Bronchial epithelial cell (primary cell): ENCODE measurements at regions not wholly inside any gene's neighbourhood (a gene's known extent, or its start where the extent isn't known, plus 50 kb on each side); places are given as distances from the start of the nearest gene placed in this dataset.
"Not testable (repeated sequence)": the region's sequence is repeated elsewhere in the genome, so short reads cannot be mapped to it uniquely, and the experiment has no call there.

Experiments
- DNase-seq: peaks from one replicate; pipeline ENCODE4 v3.0.0-alpha.2; 2010; ENCODE audit warnings: low read depth
- FAIRE-seq: peaks from 2 replicates; lab custom pipeline; 2011; peaks lifted over from hg19 to GRCh38; lab: Jason Lieb, UNC
- H3K27me3 ChIP-seq: 2 replicates; pipeline ENCODE4 v1.5.1; 2011; ENCODE audit warnings: low read length; ENCODE audit not compliant: control insufficient read depth, insufficient read depth
- H3K36me3 ChIP-seq: 2 replicates; pipeline ENCODE4 v1.5.1; 2011; ENCODE audit warnings: low read length; ENCODE audit not compliant: control insufficient read depth, insufficient read depth
- H3K4me3 ChIP-seq: 2 replicates; pipeline ENCODE4 v1.5.1; 2011; ENCODE audit warnings: mild to moderate bottlenecking, low read depth, low read length, control low read depth
- TF ChIP-seq, protein P1 (sequence below): IDR thresholded peaks from 2 replicates; pipeline ENCODE4 v1.5.1; 2011; ENCODE audit warnings: mild to moderate bottlenecking, moderate library complexity, low read length, control low read depth, inconsistent platforms; ENCODE audit not compliant: insufficient read depth, severe bottlenecking

GRCh38 chr13:60273971-60274527 is 110.3 kb upstream of the DIAPH3 start:
- no peak overlapping the region for H3K4me3 ChIP-seq
- H3K36me3 ChIP-seq = no peaks in the 10 kb centered on the region
- FAIRE-seq = no peak
- peak; percentile 28 for DNase-seq
- TF ChIP-seq, protein P1, sequence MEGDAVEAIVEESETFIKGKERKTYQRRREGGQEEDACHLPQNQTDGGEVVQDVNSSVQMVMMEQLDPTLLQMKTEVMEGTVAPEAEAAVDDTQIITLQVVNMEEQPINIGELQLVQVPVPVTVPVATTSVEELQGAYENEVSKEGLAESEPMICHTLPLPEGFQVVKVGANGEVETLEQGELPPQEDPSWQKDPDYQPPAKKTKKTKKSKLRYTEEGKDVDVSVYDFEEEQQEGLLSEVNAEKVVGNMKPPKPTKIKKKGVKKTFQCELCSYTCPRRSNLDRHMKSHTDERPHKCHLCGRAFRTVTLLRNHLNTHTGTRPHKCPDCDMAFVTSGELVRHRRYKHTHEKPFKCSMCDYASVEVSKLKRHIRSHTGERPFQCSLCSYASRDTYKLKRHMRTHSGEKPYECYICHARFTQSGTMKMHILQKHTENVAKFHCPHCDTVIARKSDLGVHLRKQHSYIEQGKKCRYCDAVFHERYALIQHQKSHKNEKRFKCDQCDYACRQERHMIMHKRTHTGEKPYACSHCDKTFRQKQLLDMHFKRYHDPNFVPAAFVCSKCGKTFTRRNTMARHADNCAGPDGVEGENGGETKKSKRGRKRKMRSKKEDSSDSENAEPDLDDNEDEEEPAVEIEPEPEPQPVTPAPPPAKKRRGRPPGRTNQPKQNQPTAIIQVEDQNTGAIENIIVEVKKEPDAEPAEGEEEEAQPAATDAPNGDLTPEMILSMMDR = no peak
- H3K27me3 ChIP-seq = no peaks in the 10 kb centered on the region

DNA sequence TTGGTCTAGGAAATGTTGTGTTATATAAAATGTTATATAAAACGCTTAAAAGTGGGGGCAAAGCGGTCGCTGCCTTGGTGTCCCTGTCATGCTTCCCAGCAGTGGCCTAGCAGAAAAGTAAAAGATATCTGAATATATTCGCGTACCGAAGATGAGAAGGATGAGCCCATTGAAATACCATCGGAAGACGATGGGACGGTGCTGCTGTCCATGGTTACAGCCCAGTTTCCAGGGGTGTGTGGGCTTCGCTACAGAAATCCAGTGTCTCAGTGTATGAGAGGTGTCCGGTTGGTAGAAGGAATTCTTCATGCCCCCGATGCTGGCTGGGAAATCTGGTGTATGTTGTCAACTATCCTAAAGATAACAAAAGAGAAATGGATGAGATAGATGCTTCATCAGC is 110.9 kb upstream of the DIAPH3 start:
- FAIRE-seq (no peak), DNase-seq (no peak)
- TF ChIP-seq, protein P1 = no peak
- H3K36me3 ChIP-seq = no peaks in the 10 kb centered on the region
- H3K27me3 ChIP-seq = no peaks in the 10 kb centered on the region
- H3K4me3 ChIP-seq = no peak overlapping the region

DNA sequence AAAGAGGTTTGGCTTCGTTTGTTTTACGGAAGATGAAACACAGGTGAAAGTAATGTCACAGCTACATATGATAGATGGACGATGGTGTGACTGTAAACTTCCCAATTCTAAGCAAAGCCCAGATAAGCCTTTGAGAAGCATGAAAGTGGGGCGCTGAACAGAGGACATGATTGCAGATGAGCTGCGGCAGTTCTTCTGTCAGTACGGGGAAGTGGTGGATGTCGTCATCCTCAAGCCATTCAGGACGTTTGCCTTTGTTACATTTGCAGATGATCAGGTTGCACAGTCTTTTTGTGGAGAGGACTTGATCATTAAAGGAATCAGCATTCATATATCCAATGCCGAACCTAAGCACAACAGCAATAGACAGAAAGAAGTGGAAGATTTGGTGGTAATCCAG is 111.5 kb upstream of the DIAPH3 start:
- Histone ChIP-seq H3K36me3 (no peaks in the 10 kb centered on the region), H3K4me3 (no peak overlapping the region), H3K27me3 (no peaks in the 10 kb centered on the region)
- FAIRE-seq (no peak), DNase-seq (no peak)
- TF ChIP-seq, protein P1 = no peak

- H3K4me3 ChIP-seq, H3K36me3 ChIP-seq, DNase-seq, FAIRE-seq, H3K27me3 ChIP-seq: not testable (repeated sequence)
Measured at GRCh38 chr13:60280524-60280923, 116.5 kb upstream of the TDRD3 start.

DNA sequence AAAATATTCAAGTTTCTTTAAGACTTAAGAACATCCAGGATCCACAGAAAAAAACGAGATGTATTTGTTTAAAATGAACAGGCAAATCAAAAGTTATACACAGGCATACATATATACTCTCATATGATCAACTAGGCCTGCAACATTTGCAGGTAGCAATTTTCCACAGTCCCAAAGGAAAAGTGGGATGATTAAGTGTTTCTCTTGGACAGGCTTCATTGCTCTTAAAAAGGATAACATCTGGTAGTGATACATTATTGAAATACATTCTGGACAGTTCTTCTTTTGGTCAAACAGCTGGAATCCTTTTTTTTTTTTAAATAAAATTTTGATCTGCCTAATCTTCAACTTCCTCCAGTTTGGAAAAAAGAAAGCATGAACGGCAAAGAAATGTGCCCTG is 114.8 kb upstream of the TDRD3 start:
- no peak for DNase-seq
- Histone ChIP-seq H3K36me3 (no peaks in the 10 kb centered on the region), H3K4me3 (no peak overlapping the region), H3K27me3 (no peaks in the 10 kb centered on the region)
- no peak for FAIRE-seq
- TF ChIP-seq, protein P1 = no peak

DNA sequence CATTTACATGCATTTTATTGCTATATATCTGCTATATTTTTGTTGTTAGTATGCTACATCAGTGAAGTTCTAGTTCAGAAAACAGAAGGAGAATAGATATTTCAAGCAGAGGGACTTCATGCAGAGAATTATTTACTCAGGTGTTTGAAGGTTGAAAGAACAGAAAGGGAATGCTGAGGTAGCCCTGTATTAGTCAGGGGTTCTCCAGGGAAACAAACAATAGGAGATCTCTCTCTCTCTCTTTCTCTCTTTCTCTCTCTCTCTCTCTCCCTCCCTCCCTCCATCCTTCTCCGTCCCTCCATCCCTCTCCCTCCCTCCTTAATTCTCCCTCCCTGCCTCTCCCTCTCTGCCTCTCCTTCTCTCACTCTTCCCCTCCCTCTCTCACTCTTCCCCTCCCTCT is 114.3 kb upstream of the TDRD3 start:
- Histone ChIP-seq H3K27me3 (no peaks in the 10 kb centered on the region), H3K4me3 (no peak overlapping the region), H3K36me3 (no peaks in the 10 kb centered on the region)
- no peak for FAIRE-seq
- TF ChIP-seq, protein P1 = no peak
- no peak for DNase-seq
